Astrocyte of the spinal cord (primary cell): ENCODE measurements at regions not wholly inside any gene's neighbourhood (a gene's known extent, or its start where the extent isn't known, plus 50 kb on each side); places are given as distances from the start of the nearest gene placed in this dataset.

Source experiments
- DNase-seq: peaks from one replicate; pipeline ENCODE4 v3.0.0; 2011; ENCODE audit warnings: low read depth, low spot score
- H3K4me3 ChIP-seq: 2 replicates; pipeline ENCODE4 v1.5.1; 2011; ENCODE audit warnings: low read depth, mild to moderate bottlenecking, low read length, moderate library complexity
- CTCF ChIP-seq: IDR thresholded peaks from 2 replicates; pipeline ENCODE4 v1.5.1; 2012; ENCODE audit warnings: low read depth, mild to moderate bottlenecking, low read length, inconsistent platforms
- in situ Hi-C: cut with HindIII; loops from 2 replicates; pipeline ENCODE4 v1.10.0; 2017; ENCODE audit warnings: low sequenced_read_pairs

DNA sequence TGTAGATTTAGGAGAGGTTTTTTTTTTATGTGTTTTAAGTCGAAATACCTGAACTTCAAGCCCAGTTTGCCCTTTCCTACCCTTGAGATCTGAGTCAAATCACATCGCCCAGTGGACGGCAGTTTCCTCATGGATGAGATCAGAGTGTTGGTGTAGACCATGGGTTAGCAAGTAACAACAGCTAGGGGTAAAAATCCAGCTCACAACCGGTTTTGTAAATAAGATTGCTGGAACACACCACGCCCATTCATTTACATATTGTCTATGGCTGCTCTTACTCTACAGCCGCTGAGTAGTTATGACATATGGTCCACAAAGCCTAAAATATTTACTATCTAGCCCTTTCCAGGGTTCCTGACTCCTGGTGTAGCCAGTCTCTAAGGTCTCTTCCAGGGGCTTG is 158.5 kb upstream of the PLEKHG7 start:
- in situ Hi-C loops = no loop called here
- no peak for TF ChIP-seq CTCF
- H3K4me3 ChIP-seq = no peak overlapping the region
- DNase-seq = no peak

DNA sequence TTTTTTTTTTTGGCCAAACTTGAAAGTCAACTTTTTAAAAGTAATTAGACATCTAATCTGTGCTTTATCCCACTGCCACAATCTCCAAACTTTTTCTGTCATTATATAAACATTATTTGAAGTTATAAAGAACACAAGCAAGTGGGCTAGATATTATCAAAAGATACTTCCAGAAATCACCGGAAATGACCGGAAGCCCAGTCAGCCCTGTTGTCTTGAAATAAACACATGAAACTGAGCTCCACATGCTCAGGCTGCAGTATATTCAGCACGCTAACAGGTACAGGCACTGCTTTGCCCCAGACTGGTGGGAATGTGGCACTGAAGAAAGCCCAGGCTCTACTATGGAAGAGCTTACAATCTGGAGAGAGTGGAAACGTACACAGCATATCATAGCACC is 158.9 kb upstream of the PLEKHG7 start:
- TF ChIP-seq CTCF = no peak
- no peak overlapping the region for H3K4me3 ChIP-seq
- in situ Hi-C loops = no loop called here
- DNase-seq = no peak

DNA sequence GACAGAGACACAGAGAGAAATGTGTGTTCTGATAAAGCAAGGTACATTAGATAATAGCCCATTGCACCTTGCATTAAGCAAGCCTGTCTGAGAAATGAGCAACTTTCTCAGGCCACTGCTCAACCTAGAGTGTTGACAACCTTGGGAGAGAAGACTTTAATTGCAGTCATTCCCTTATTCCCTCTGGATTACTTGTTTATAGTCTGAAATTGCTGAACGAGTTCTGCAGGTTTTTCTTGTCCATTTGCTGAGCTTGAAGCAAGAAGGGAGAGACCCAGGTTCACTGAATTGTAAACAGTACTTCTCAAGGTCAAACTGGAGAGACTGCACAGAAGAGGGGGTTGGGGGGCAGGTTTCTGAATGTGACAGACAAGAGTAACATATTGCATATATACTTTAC is 159.4 kb upstream of the PLEKHG7 start:
- DNase-seq = no peak
- no peak for TF ChIP-seq CTCF
- in situ Hi-C loops = no loop called here
- no peak overlapping the region for H3K4me3 ChIP-seq

DNA sequence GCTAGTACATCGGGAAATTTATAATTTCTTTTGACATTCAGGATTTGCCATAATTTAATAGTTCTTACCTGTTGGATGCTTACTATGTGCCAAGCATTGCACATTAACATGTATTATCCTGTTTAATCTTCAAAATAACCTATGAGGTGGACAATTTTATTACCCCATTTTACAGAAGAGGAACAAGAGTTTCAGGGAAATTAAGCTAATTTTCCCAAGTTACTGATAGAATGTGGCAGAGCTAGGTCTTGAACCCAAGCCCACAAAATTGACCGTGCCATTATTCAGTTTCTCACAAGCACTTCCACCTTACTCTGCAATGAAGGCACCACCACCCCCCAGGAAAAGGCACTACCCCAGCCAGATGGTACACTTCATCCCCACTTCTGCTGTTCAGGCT is 161.1 kb upstream of the PLEKHG7 start:
- in situ Hi-C loops = no loop called here
- DNase-seq = no peak
- TF ChIP-seq CTCF = no peak
- H3K4me3 ChIP-seq = no peak overlapping the region

- TF ChIP-seq CTCF = no peak
- H3K4me3 ChIP-seq = no peak overlapping the region
Observed at GRCh38 chr12:92540782-92541423, 161.9 kb upstream of the PLEKHG7 start.

DNA sequence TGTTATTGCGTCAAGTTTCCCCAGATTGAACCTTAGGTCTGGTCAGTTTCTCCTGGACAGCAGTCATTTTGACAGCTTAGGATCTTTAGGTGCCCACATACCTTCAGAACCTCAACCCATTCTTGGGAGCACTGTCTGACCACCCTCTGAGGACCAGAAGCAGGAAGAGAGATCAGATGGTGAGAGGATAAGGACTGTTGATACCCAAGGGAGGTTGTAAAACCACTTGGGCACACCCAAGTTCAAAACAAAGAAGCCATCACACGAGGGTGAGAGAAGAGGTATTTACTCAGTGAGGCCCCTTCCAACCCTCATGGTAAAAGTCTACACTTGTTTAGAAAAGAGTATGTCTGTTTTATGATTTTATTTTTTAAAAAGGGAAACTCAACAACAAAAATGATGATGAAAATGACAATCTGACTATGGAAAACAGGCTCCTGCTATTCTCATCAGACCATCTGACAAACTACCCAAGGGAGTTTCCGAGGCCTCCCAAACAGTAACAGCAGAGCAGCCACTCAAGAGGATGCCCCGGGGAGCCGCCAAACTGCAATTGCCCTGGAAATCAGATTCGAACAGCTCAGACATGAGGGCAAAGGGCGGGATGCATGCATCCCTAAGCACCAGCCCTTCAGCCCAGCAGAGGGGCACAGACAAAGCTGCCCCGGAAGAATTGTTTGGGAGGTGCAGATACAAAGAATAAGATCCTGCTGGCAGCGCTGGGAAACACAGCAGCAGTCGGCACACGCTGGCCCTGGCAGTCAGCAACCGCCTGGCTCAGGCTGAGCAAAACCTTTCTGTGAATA is 162.6 kb upstream of the PLEKHG7 start:
- no peak overlapping the region for H3K4me3 ChIP-seq
- TF ChIP-seq CTCF = no peak
- in situ Hi-C loops = no loop called here
- DNase-seq = no peak

More at GRCh38 chr12:92540782-92541423, 161.9 kb upstream of the PLEKHG7 start:
- in situ Hi-C loops = no loop called here
- DNase-seq = no peak
